Kasumi-1 (cell line): ENCODE measurements at regions not wholly inside any gene's neighbourhood (a gene's known extent, or its start where the extent isn't known, plus 50 kb on each side); places are given as distances from the start of the nearest gene placed in this dataset.

ENCODE experiments used
- DNase-seq, 2 experiments: peaks; one replicate each; lab custom pipeline; 2025; lab: John Stamatoyannopoulos, UW

- DNase-seq = no peak
Observed at GRCh38 chr17:72425794-72426168, 305.0 kb downstream of the SOX9 start.

GRCh38 chr17:72426321-72426720 is 305.5 kb downstream of the SOX9 start:
- DNase-seq = no peak

- no peak for DNase-seq
Observed at GRCh38 chr17:72426948-72427760, 306.3 kb downstream of the SOX9 start.

- DNase-seq = no peak
Observed at GRCh38 chr17:72427761-72428109, 306.9 kb downstream of the SOX9 start.

- no peak for DNase-seq
Observed at GRCh38 chr17:72429066-72429638, 308.3 kb downstream of the SOX9 start.

- no peak for DNase-seq
Observed at GRCh38 chr17:72430611-72431432, 310.0 kb downstream of the SOX9 start.

GRCh38 chr17:72432143-72432621 is 311.4 kb downstream of the SOX9 start:
- no peak for DNase-seq

GRCh38 chr17:72432881-72433280 is 312.1 kb downstream of the SOX9 start:
- DNase-seq = no peak

- DNase-seq = no peak
Observed at GRCh38 chr17:72433797-72434196, 313.0 kb downstream of the SOX9 start.

- DNase-seq = no peak
Observed at GRCh38 chr17:72434581-72434980, 313.8 kb downstream of the SOX9 start.

GRCh38 chr17:72434991-72435618 is 314.3 kb downstream of the SOX9 start:
- no peak for DNase-seq

- no peak for DNase-seq
Observed at GRCh38 chr17:72438783-72439182, 318.0 kb downstream of the SOX9 start.

- DNase-seq = no peak
Observed at GRCh38 chr17:72439893-72440502, 319.2 kb downstream of the SOX9 start.

- no peak for DNase-seq
Observed at GRCh38 chr17:72440961-72441360, 320.1 kb downstream of the SOX9 start.

GRCh38 chr17:72441909-72442308 is 321.1 kb downstream of the SOX9 start:
- DNase-seq = no peak

- no peak for DNase-seq
Observed at GRCh38 chr17:72444517-72445054, 323.8 kb downstream of the SOX9 start.

- DNase-seq = no peak
Observed at GRCh38 chr17:72445055-72445991, 324.5 kb downstream of the SOX9 start.

- no peak for DNase-seq
Observed at GRCh38 chr17:72446118-72446517, 325.3 kb downstream of the SOX9 start.

GRCh38 chr17:72446525-72447250 is 325.9 kb downstream of the SOX9 start:
- DNase-seq = no peak

- no peak for DNase-seq
Observed at GRCh38 chr17:72447251-72447640, 326.4 kb downstream of the SOX9 start.
